Endothelial cell of umbilical vein (primary cell): ENCODE measurements at regions not wholly inside any gene's neighbourhood (a gene's known extent, or its start where the extent isn't known, plus 50 kb on each side); places are given as distances from the start of the nearest gene placed in this dataset.

Experiments used
- BruUV-seq: library from RNA; stranded (reverse); fragments of 400-500 nt; replicated peaks from 2 replicates; lab custom pipeline; 2021; lab: Mats Ljungman, UMichigan
- CTCF ChIA-PET: fragments of 300-600, 350-600 bp; sonication (Branson Sonifier 250); formaldehyde crosslinking; loops from one replicate; lab custom pipeline; 2021; ENCODE audit warnings: antibody characterized with exemption, inconsistent platforms; lab: Charles Lee
- POLR2A ChIA-PET: fragments of 300-600, 350-600 bp; sonication (Branson Sonifier 250); formaldehyde crosslinking; loops from one replicate; lab custom pipeline; 2021; ENCODE audit warnings: antibody characterized with exemption, inconsistent platforms; lab: Charles Lee
- DNase-seq: peaks from one replicate; pipeline ENCODE4 v3.0.0-alpha.2; 2011; ENCODE audit warnings: low read depth, low spot score
- FAIRE-seq: peaks from 2 replicates; lab custom pipeline; 2011; peaks lifted over from hg19 to GRCh38; lab: Jason Lieb, UNC
- H2AFZ ChIP-seq: 2 replicates; pipeline ENCODE4 v1.6.0; 2012; ENCODE audit warnings: low read depth, low read length, control low read depth, inconsistent platforms
- H3K27ac ChIP-seq: 2 replicates; pipeline ENCODE4 v1.5.1; 2011; ENCODE audit warnings: low read depth, mild to moderate bottlenecking, control low read depth, low read length, moderate library complexity; ENCODE audit not compliant: insufficient read depth
- H3K27me3 ChIP-seq, 2 experiments: 2 replicates each; pipeline versions ENCODE4 v1.6.0 to v1.6.1; 2011; ENCODE audit warnings: low read length in 2 of 2, mixed read lengths in 1 of 2; ENCODE audit not compliant: control insufficient read depth in 2 of 2, insufficient read depth in 2 of 2
- H3K36me3 ChIP-seq, 2 experiments: 2 replicates in 1 of 2; 3 replicates in 1 of 2; pipeline ENCODE4 v1.5.1; 2011; ENCODE audit warnings: low read length in 2 of 2, mild to moderate bottlenecking in 1 of 2, moderate library complexity in 1 of 2; ENCODE audit not compliant: control insufficient read depth in 2 of 2, insufficient read depth in 2 of 2; ENCODE audit errors: extremely low read depth in 1 of 2
- H3K4me1 ChIP-seq: 3 replicates; pipeline ENCODE4 v1.5.1; 2011; ENCODE audit warnings: mild to moderate bottlenecking, low read length; ENCODE audit not compliant: control insufficient read depth, insufficient read depth; ENCODE audit errors: extremely low read depth
- H3K4me2 ChIP-seq: 2 replicates; pipeline ENCODE4 v1.6.1; 2011; ENCODE audit warnings: low read length, control low read depth, mixed read lengths; ENCODE audit not compliant: insufficient read depth
- H3K4me3 ChIP-seq, 3 experiments: fragments of 200-600 bp in 1 of 3; sonication (generic), shearing (Covaris generic) in 1 of 3; replicated peaks in 1 of 3; 2 replicates each; pipeline ENCODE4 v1.5.1; 2011 to 2016; ENCODE audit warnings: control low read depth in 3 of 3, low read length in 3 of 3, mild to moderate bottlenecking in 2 of 3, inconsistent platforms in 1 of 3, low read depth in 1 of 3, moderate library complexity in 1 of 3; ENCODE audit not compliant: insufficient read depth in 1 of 3
- H3K79me2 ChIP-seq: 2 replicates; pipeline ENCODE4 v1.6.0; 2012; ENCODE audit warnings: low read length, inconsistent platforms; ENCODE audit not compliant: control insufficient read depth, insufficient read depth
- H3K9ac ChIP-seq: replicated peaks from 2 replicates; pipeline ENCODE3; 2011; ENCODE audit warnings: low read length, control low read depth; ENCODE audit not compliant: insufficient read depth; ENCODE audit errors: extremely low read depth
- H3K9me1 ChIP-seq: replicated peaks from 3 replicates; pipeline ENCODE4 v1.6.0; 2011; ENCODE audit warnings: mild to moderate bottlenecking, low read length; ENCODE audit not compliant: control insufficient read depth, insufficient read depth; ENCODE audit errors: extremely low read depth
- H3K9me3 ChIP-seq: replicated peaks from 2 replicates; pipeline ENCODE4 v1.5.1; 2012; ENCODE audit warnings: low read length, inconsistent platforms; ENCODE audit not compliant: control insufficient read depth, insufficient read depth
- H4K20me1 ChIP-seq: replicated peaks from 2 replicates; pipeline ENCODE3; 2011; ENCODE audit warnings: mild to moderate bottlenecking, low read length; ENCODE audit not compliant: control insufficient read depth, insufficient read depth; ENCODE audit errors: extremely low read depth
- CTCF ChIP-seq, 2 donors: IDR thresholded peaks; 1 replicate in 1 of 2; 2 replicates in 1 of 2; pipeline ENCODE4 v1.5.1; 2011; ENCODE audit warnings: low read length in 2 of 2, mild to moderate bottlenecking in 2 of 2, moderate library complexity in 2 of 2, control low read depth in 1 of 2, inconsistent platforms in 1 of 2, low read depth in 1 of 2; ENCODE audit not compliant: insufficient read depth in 1 of 2; ENCODE audit errors: extremely low read depth in 1 of 2
- EZH2 ChIP-seq: IDR thresholded peaks from 2 replicates; pipeline ENCODE4 v1.6.1; 2012; ENCODE audit warnings: borderline replicate concordance, low read depth, mild to moderate bottlenecking, moderate library complexity, low read length, inconsistent platforms; ENCODE audit not compliant: severe bottlenecking
- FOS ChIP-seq: IDR thresholded peaks from 2 replicates; pipeline ENCODE4 v1.6.1; 2011; ENCODE audit warnings: mild to moderate bottlenecking, low read length, moderate library complexity, borderline replicate concordance; ENCODE audit not compliant: insufficient read depth
- GATA2 ChIP-seq: IDR thresholded peaks from 2 replicates; pipeline ENCODE4 v1.7.0; 2011; ENCODE audit warnings: low read depth, mild to moderate bottlenecking, moderate library complexity, mixed read lengths, low read length; ENCODE audit not compliant: insufficient read length, insufficient read depth
- JUN ChIP-seq: IDR thresholded peaks from 2 replicates; pipeline ENCODE4 v1.6.1; 2011; ENCODE audit warnings: borderline replicate concordance, low read depth; ENCODE audit not compliant: insufficient read length, insufficient read depth
- MYC ChIP-seq: IDR thresholded peaks from one replicate; pipeline ENCODE4 v1.6.1; 2011; ENCODE audit warnings: mild to moderate bottlenecking, low read depth, low read length
- POLR2A ChIP-seq: IDR thresholded peaks from 2 replicates; pipeline ENCODE4 v1.6.1; 2012; ENCODE audit warnings: low read depth, mild to moderate bottlenecking, control low read depth, low read length
- POLR2AphosphoS5 ChIP-seq: IDR thresholded peaks from 2 replicates; pipeline ENCODE4 v1.6.1; 2012; ENCODE audit warnings: low read depth, mild to moderate bottlenecking, control low read depth, low read length, moderate library complexity; ENCODE audit not compliant: insufficient read depth
- dilution Hi-C: fragments of 300-500 bp; cut with MboI; formaldehyde crosslinking; loops from one replicate; pipeline ENCODE4 v1.15.0; 2019; ENCODE audit warnings: low sequenced_read_pairs; ENCODE audit not compliant: extremely low pct_ligation_motif_present
- intact Hi-C: fragments of 100-400 bp; cut with micrococcal nuclease; formaldehyde crosslinking; loops from one replicate; pipeline ENCODE4 v1.10.0; 2022
- TF ChIP-seq, protein P1 (sequence below): IDR thresholded peaks from 2 replicates; pipeline ENCODE4 v1.6.1; 2011; ENCODE audit not compliant: insufficient read depth, insufficient read length

- Histone ChIP-seq H3K9ac (no peak overlapping the region), H3K9me3 (no peaks in the 10 kb centered on the region), H3K9me1 (no peaks in the 10 kb centered on the region), H2AFZ (no peak overlapping the region), H3K4me1 (peaks cover 14% of the 10 kb centered on the region), H3K4me2 (no peak overlapping the region), H3K4me3 (no peak overlapping the region), H4K20me1 (peaks cover 4% of the 10 kb centered on the region), H3K36me3 (no peaks in the 10 kb centered on the region), H3K27me3 (no peaks in the 10 kb centered on the region), H3K27ac (no peak overlapping the region), H3K79me2 (no peaks in the 10 kb centered on the region)
- ChIA-PET CTCF (interaction anchor here (1.0 to 2.0 kb wide), 3 partner anchors 10 to 204 kb away, joined by 3 to 7 read pairs (median 4); no protein-coding TSS in a partner anchor), POLR2A (no interaction called here)
- dilution Hi-C loops (no loop called here), intact Hi-C loops (no loop called here)
- DNase-seq (no peak), FAIRE-seq (no peak)
- TF ChIP-seq CTCF (IDR thresholded peaks at IDR 0.05; ENCODE audit: extremely low read depth in 1 of 2, insufficient read depth in 1 of 2, low read depth in 1 of 2, low read length in 2 of 2) (no peak), JUN (no peak), EZH2 (no peak), POLR2A (no peak), GATA2 (no peak), FOS (no peak), POLR2AphosphoS5 (no peak), MYC (no peak)
- TF ChIP-seq, protein P1, sequence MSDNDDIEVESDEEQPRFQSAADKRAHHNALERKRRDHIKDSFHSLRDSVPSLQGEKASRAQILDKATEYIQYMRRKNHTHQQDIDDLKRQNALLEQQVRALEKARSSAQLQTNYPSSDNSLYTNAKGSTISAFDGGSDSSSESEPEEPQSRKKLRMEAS: no peak
- BruUV-seq: no TSS peak
These were observed 66.0 kb upstream of the DOCK9 start for GRCh38 chr13:99043831-99044231.
